Esophagus muscularis mucosa (tissue), 4 donors: ENCODE measurements at regions not wholly inside any gene's neighbourhood (a gene's known extent, or its start where the extent isn't known, plus 50 kb on each side); places are given as distances from the start of the nearest gene placed in this dataset.

ENCODE experiments used
- DNase-seq: peaks from one replicate; pipeline ENCODE4 v3.0.0-alpha.2; 2017; ENCODE audit errors: extremely low spot score
- H3K27ac ChIP-seq, 4 donors: fragments of 200-600 bp; sonication (generic); replicated peaks in 1 of 4; 1 replicate in 3 of 4; 2 replicates in 1 of 4; pipeline ENCODE4 v1.5.1; 2016 to 2019; ENCODE audit warnings: mild to moderate bottlenecking in 1 of 4
- H3K27me3 ChIP-seq, 4 donors: fragments of 200-600 bp; sonication (generic); one replicate each; pipeline versions ENCODE4 v1.5.1 to v1.6.0; 2016 to 2019
- H3K36me3 ChIP-seq, 4 donors: fragments of 200-600 bp; sonication (generic); one replicate each; pipeline ENCODE4 v1.5.1; 2016 to 2019
- H3K4me1 ChIP-seq, 4 donors: fragments of 200-600 bp; sonication (generic); one replicate each; pipeline ENCODE4 v1.5.1; 2016 to 2019
- H3K4me3 ChIP-seq, 4 donors: fragments of 200-600 bp; sonication (generic); 1 replicate in 2 of 4; 2 replicates in 2 of 4; pipeline ENCODE4 v1.5.1; 2016 to 2019; ENCODE audit warnings: mild to moderate bottlenecking in 4 of 4, moderate library complexity in 1 of 4
- H3K9me3 ChIP-seq, 4 donors: fragments of 200-600 bp; sonication (generic); 1 replicate in 3 of 4; 2 replicates in 1 of 4; pipeline ENCODE4 v1.5.1; 2016 to 2019
- EP300 ChIP-seq: sonication (generic); formaldehyde crosslinking; IDR thresholded peaks from one replicate; pipeline ENCODE4 v1.6.1; 2017; ENCODE audit warnings: antibody characterized with exemption
- POLR2A ChIP-seq: fragments of 450-650 bp; IDR thresholded peaks from one replicate; pipeline ENCODE4 v1.6.1; 2017; ENCODE audit warnings: antibody characterized with exemption, moderate library complexity, mild to moderate bottlenecking, low read depth
- POLR2AphosphoS5 ChIP-seq, 2 donors: sonication (generic); formaldehyde crosslinking; IDR thresholded peaks; one replicate each; pipeline ENCODE4 v1.6.1; 2017; ENCODE audit warnings: antibody characterized with exemption in 2 of 2
- WGBS: methylation state at CpG from one replicate; pipeline ENCODE4 v1.1.5; 2018; 5-methylcytosine and 5-hydroxymethylcytosine counted together
- intact Hi-C: fragments of 100-400 bp; cut with DNase I; formaldehyde crosslinking; loops from one replicate; pipeline ENCODE4 v1.15.1; 2023
- TF ChIP-seq, protein P1 (sequence below), 3 experiments: fragments of 200-600 bp in 2 of 3; fragments of 450-650 bp in 1 of 3; sonication (generic) in 2 of 3; IDR thresholded peaks; one replicate each; pipeline ENCODE4 v1.5.1; 2017 to 2019; ENCODE audit warnings: antibody characterized with exemption in 3 of 3, mild to moderate bottlenecking in 2 of 3, moderate library complexity in 1 of 3

DNA sequence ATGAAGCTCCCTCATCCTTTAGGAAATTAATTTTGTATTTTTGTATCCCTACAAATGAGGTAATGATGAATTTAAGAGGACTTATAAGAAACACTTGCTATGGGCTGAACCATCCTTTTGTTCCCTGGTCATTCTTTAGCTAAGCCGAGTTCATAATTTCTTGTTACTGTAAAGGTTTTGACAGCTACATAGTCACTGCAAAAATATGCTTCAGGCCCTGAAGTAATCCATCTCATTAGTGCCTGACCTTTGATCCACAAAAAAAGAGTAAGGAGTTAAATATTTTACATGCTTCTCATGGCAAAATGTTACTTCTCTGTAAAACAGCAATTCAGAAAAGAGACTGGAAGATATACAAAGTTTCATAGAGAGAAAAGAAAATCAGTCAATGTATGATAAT is 290.6 kb upstream of the SLIT2 start:
- Histone ChIP-seq H3K4me1 (no peaks in the 10 kb centered on the region), H3K27ac (no peak overlapping the region), H3K27me3 (no peaks in the 10 kb centered on the region), H3K36me3 (no peaks in the 10 kb centered on the region), H3K9me3 (no peaks in the 10 kb centered on the region), H3K4me3 (no peak overlapping the region)
- WGBS: 37% methylated on average over 1 of the region's 1 CpG
- intact Hi-C loops: no loop called here
- DNase-seq: no peak
- TF ChIP-seq, protein P1, sequence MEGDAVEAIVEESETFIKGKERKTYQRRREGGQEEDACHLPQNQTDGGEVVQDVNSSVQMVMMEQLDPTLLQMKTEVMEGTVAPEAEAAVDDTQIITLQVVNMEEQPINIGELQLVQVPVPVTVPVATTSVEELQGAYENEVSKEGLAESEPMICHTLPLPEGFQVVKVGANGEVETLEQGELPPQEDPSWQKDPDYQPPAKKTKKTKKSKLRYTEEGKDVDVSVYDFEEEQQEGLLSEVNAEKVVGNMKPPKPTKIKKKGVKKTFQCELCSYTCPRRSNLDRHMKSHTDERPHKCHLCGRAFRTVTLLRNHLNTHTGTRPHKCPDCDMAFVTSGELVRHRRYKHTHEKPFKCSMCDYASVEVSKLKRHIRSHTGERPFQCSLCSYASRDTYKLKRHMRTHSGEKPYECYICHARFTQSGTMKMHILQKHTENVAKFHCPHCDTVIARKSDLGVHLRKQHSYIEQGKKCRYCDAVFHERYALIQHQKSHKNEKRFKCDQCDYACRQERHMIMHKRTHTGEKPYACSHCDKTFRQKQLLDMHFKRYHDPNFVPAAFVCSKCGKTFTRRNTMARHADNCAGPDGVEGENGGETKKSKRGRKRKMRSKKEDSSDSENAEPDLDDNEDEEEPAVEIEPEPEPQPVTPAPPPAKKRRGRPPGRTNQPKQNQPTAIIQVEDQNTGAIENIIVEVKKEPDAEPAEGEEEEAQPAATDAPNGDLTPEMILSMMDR (IDR thresholded peaks at IDR 0.05): no peak
- TF ChIP-seq EP300 (no peak), POLR2A (no peak)

DNA sequence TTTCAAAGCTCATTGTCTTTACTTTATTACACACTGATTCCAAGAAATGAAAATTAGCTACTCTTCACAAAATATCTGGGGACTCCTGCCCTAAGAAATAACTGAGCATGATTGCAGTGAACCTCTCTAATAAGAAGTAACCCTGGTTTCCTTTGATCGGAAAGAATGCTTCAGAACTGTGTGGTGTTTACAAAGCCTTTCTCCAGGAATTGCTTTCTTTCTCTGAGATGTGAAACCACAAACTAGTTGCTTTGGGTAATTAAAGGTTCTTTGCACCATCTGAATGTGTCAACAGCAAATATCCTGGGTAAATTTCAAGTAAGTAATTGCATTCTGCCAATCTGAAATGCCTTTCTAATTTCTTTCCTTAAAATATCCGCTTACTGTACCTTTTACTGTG is 292.9 kb upstream of the SLIT2 start:
- TF ChIP-seq, protein P1 (IDR thresholded peaks at IDR 0.05): no peak
- TF ChIP-seq EP300: no peak
- no peak for TF ChIP-seq POLR2A
- no peak for TF ChIP-seq POLR2AphosphoS5 (IDR thresholded peaks at IDR 0.05)
- Histone ChIP-seq H3K27ac (no peak overlapping the region), H3K4me1 (no peaks in the 10 kb centered on the region), H3K9me3 (no peaks in the 10 kb centered on the region), H3K27me3 (no peaks in the 10 kb centered on the region), H3K36me3 (no peaks in the 10 kb centered on the region), H3K4me3 (no peak overlapping the region)
- intact Hi-C loops: no loop called here
- DNase-seq: no peak
- 87% methylated on average over 2 of the region's 2 CpGs for WGBS

DNA sequence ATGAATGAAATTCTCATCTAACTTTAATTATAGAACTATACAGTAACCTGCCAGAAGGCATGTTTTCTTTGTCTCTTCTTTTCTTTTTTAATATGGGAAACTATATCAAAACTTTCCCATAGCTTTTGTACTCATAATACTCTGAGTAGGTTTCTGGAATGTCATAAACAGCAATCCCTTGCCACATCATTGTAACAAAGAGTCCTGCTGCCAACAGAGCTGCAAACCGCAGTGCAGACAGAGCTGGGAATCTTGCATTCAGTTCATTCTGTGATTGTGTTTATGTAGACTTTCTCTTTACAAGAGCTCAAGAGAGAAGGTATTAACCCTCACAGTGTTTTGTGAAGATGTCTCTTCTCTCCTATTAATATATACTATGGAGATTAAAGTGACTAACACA is 304.4 kb upstream of the SLIT2 start:
- intact Hi-C loops: no loop called here
- Histone ChIP-seq H3K36me3 (no peaks in the 10 kb centered on the region), H3K9me3 (no peaks in the 10 kb centered on the region), H3K27ac (no peak overlapping the region), H3K27me3 (no peaks in the 10 kb centered on the region), H3K4me1 (peaks cover 0 to 43% (median 29%) of the 10 kb centered on the region in 4 donors), H3K4me3 (no peak overlapping the region)
- no peak for DNase-seq
- no peak for TF ChIP-seq EP300
- TF ChIP-seq, protein P1 (IDR thresholded peaks at IDR 0.05): no peak
- no peak for TF ChIP-seq POLR2AphosphoS5 (IDR thresholded peaks at IDR 0.05)
- no peak for TF ChIP-seq POLR2A
- 50% methylated on average over 1 of the region's 1 CpG for WGBS

DNA sequence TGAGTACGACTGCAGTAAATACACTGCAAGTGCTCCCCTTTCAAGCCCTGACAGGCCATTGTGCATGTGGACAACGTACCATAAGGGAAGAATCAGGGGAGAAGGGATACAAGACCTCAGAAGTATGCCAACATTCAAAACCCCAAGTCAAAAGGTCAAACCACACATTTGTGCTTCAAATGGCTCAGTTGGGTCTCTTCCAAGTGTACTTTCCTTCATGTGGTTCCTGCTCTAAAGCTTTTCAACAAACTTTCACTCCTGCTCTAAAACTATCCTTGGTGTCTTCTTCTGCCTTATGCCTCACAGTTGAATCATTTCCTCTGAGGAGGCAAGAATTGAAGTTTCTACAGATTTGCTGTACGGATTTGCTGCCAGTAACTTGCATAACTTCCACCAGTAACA is 305.7 kb upstream of the SLIT2 start:
- intact Hi-C loops: no loop called here
- no peaks in the 10 kb centered on the region for H3K27me3 ChIP-seq
- no peak overlapping the region for H3K4me3 ChIP-seq
- no peak overlapping the region for H3K27ac ChIP-seq
- H3K36me3 ChIP-seq: no peaks in the 10 kb centered on the region
- TF ChIP-seq POLR2A (no peak), POLR2AphosphoS5 (IDR thresholded peaks at IDR 0.05) (no peak), EP300 (no peak)
- TF ChIP-seq, protein P1 (IDR thresholded peaks at IDR 0.05): no peak
- H3K4me1 ChIP-seq: peaks cover 0 to 43% (median 29%) of the 10 kb centered on the region in 4 donors
- no peak for DNase-seq
- no peaks in the 10 kb centered on the region for H3K9me3 ChIP-seq
- WGBS: 73% methylated on average over 3 of the region's 3 CpGs

DNA sequence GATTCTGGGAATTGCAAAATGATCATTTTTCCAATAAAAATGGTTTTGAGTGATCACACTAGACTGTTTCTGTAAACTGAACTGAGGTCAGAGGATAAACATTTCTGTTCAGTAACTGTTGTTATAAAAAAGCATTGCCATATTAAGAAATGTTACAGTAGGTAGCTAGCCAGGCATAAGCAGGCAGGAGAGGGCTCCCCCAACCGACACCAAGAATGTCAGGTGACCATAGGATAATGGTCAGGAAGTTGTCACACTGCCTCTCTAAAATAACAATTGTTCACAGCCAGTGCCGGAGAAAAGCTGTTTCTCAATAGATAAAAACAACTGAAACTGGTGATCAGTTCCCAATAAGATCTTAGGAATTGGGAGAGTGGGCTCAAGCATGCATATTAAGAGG is 306.2 kb upstream of the SLIT2 start:
- no peaks in the 10 kb centered on the region for H3K9me3 ChIP-seq
- H3K4me3 ChIP-seq: no peak overlapping the region
- H3K27ac ChIP-seq: no peak overlapping the region
- H3K36me3 ChIP-seq: no peaks in the 10 kb centered on the region
- WGBS: 71% methylated on average over 2 of the region's 2 CpGs
- TF ChIP-seq, protein P1 (IDR thresholded peaks at IDR 0.05): no peak
- TF ChIP-seq EP300 (no peak), POLR2AphosphoS5 (IDR thresholded peaks at IDR 0.05) (no peak), POLR2A (no peak)
- intact Hi-C loops: no loop called here
- no peaks in the 10 kb centered on the region for H3K27me3 ChIP-seq
- DNase-seq: no peak
- H3K4me1 ChIP-seq: peaks cover 0 to 43% (median 29%) of the 10 kb centered on the region in 4 donors
